Astrocyte of the spinal cord (primary cell): ENCODE measurements at regions not wholly inside any gene's neighbourhood (a gene's known extent, or its start where the extent isn't known, plus 50 kb on each side); places are given as distances from the start of the nearest gene placed in this dataset.

Experiments used
- DNase-seq: peaks from one replicate; pipeline ENCODE4 v3.0.0; 2011; ENCODE audit warnings: low read depth, low spot score
- H3K4me3 ChIP-seq: 2 replicates; pipeline ENCODE4 v1.5.1; 2011; ENCODE audit warnings: low read depth, mild to moderate bottlenecking, low read length, moderate library complexity
- in situ Hi-C: cut with HindIII; loops from 2 replicates; pipeline ENCODE4 v1.10.0; 2017; ENCODE audit warnings: low sequenced_read_pairs
- TF ChIP-seq, protein P1 (sequence below): IDR thresholded peaks from 2 replicates; pipeline ENCODE4 v1.5.1; 2012; ENCODE audit warnings: low read depth, mild to moderate bottlenecking, low read length, inconsistent platforms

GRCh38 chr2:104744537-104744936 lies 109.4 kb upstream of the POU3F3 start:
- TF ChIP-seq, protein P1, sequence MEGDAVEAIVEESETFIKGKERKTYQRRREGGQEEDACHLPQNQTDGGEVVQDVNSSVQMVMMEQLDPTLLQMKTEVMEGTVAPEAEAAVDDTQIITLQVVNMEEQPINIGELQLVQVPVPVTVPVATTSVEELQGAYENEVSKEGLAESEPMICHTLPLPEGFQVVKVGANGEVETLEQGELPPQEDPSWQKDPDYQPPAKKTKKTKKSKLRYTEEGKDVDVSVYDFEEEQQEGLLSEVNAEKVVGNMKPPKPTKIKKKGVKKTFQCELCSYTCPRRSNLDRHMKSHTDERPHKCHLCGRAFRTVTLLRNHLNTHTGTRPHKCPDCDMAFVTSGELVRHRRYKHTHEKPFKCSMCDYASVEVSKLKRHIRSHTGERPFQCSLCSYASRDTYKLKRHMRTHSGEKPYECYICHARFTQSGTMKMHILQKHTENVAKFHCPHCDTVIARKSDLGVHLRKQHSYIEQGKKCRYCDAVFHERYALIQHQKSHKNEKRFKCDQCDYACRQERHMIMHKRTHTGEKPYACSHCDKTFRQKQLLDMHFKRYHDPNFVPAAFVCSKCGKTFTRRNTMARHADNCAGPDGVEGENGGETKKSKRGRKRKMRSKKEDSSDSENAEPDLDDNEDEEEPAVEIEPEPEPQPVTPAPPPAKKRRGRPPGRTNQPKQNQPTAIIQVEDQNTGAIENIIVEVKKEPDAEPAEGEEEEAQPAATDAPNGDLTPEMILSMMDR: no peak
- in situ Hi-C loops: no loop called here
- H3K4me3 ChIP-seq: no peak overlapping the region
- DNase-seq: no peak

GRCh38 chr2:104745846-104746245 lies 108.1 kb upstream of the POU3F3 start:
- in situ Hi-C loops: no loop called here
- H3K4me3 ChIP-seq: no peak overlapping the region
- TF ChIP-seq, protein P1: no peak
- no peak for DNase-seq

- TF ChIP-seq, protein P1: no peak
- in situ Hi-C loops: no loop called here
- DNase-seq: no peak
Measured at GRCh38 chr2:104746299-104746698, 107.6 kb upstream of the POU3F3 start.

DNA sequence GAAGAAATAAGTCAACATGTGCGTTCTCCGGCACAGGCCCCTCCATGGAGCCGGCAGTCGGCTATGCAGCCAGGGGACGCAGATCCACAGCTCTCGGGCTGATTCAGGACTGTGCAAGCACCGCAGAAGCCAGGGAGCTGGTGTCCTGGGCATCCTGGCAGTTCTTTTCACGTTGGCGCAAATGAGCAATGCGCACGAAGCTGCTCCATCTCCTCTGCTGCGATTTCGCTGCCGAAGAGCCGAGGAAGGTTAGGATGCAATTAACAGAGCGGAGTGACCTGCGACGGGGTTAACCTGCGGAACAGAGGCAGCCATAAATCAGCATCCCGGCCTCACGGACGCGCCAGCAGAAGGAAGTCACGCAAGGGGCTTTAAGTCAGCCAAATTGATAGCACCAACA lies 107.1 kb upstream of the POU3F3 start:
- in situ Hi-C loops: no loop called here
- TF ChIP-seq, protein P1: no peak
- no peak overlapping the region for H3K4me3 ChIP-seq
- no peak for DNase-seq

More at GRCh38 chr2:104746299-104746698, 107.6 kb upstream of the POU3F3 start:
- H3K4me3 ChIP-seq: no peak overlapping the region

GRCh38 chr2:104749856-104750460 lies 104.0 kb upstream of the POU3F3 start:
- in situ Hi-C loops: no loop called here
- DNase-seq: no peak
- TF ChIP-seq, protein P1: no peak
- no peak overlapping the region for H3K4me3 ChIP-seq

GRCh38 chr2:104752504-104752903 lies 101.4 kb upstream of the POU3F3 start:
- TF ChIP-seq, protein P1: no peak
- H3K4me3 ChIP-seq: no peak overlapping the region
- DNase-seq: no peak
- in situ Hi-C loops: no loop called here
